ENCODE measurements at regions not wholly inside any gene's neighbourhood (a gene's known extent, or its start where the extent isn't known, plus 50 kb on each side); places are given as distances from the start of the nearest gene placed in this dataset.
"Not testable (repeated sequence)": the region's sequence is repeated elsewhere in the genome, so short reads cannot be mapped to it uniquely, and the experiment has no call there.

GRCh38 chr12:96120359-96121100, 73.6 kb upstream of the ELK3 start (continued):
- TF ChIP-seq FOSL2 (IDR thresholded peaks at IDR 0.05; ENCODE audit: borderline replicate concordance, low read depth) (no peak), PBX3 (IDR thresholded peaks at IDR 0.05) (no peak), TEAD4 (IDR thresholded peaks at IDR 0.05; ENCODE audit: borderline replicate concordance, insufficient read depth) (no peak), ELF1 (IDR thresholded peaks at IDR 0.05) (no peak), ZBTB33 (IDR thresholded peaks at IDR 0.05; ENCODE audit: borderline replicate concordance, low read depth) (no peak), USF2 (IDR thresholded peaks at IDR 0.05; ENCODE audit: borderline replicate concordance, low read depth, low read length) (no peak), NRF1 (IDR thresholded peaks at IDR 0.05; ENCODE audit: low read depth, low read length) (no peak)

GRCh38 chr12:96121271-96121711, 72.9 kb upstream of the ELK3 start:
- Histone ChIP-seq H3K4me3 (ENCODE audit: low read depth in 2 of 2, low read length in 1 of 2) (no peak overlapping the region), H3K79me2 (ENCODE audit: insufficient read depth) (no peaks in the 10 kb centered on the region), H3K9me2 (no peaks in the 10 kb centered on the region), H2AFZ (ENCODE audit: low read depth) (no peak overlapping the region), H3K9ac (no peak overlapping the region), H3K4me1 (ENCODE audit: control insufficient read depth in 1 of 2, insufficient read depth in 2 of 2, low read depth in 1 of 2, low read length in 1 of 2) (peaks cover 0 to 7% of the 10 kb centered on the region in 2 experiments; a peak in 1 of 4 replicates), H4K20me1 (ENCODE audit: insufficient read depth) (no peaks in the 10 kb centered on the region), H3K4me2 (no peak overlapping the region), H3K36me3 (replicated peaks in 1 of 2; ENCODE audit: control insufficient read depth in 1 of 2, insufficient read depth in 2 of 2, low read length in 1 of 2) (no peaks in the 10 kb centered on the region), H3K27ac (ENCODE audit: low read depth in 2 of 2, low read length in 1 of 2) (no peak overlapping the region; a peak in 1 of 4 replicates), H3F3A (replicated peaks; ENCODE audit: insufficient read depth) (no peaks in the 10 kb centered on the region), H3K27me3 (ENCODE audit: insufficient read depth) (no peaks in the 10 kb centered on the region), H3K9me3 (no peaks in the 10 kb centered on the region)
- CTCF ChIA-PET: interaction anchor here (0.9 to 2.1 kb wide), 3 partner anchors 11 to 93 kb away, joined by 4 to 8 read pairs (median 4); no protein-coding TSS in a partner anchor
- 81% methylated on average over 4 of the region's 4 CpGs for WGBS (ENCODE audit: low lambda C conversion rate)
- no peak for DNase-seq
- POLR2A ChIA-PET: no interaction called here
- TF ChIP-seq RFX5 (IDR thresholded peaks at IDR 0.05; ENCODE audit: low read length) (no peak), TAF1 (IDR thresholded peaks at IDR 0.05; ENCODE audit: borderline replicate concordance, low read depth, low read length) (no peak), USF1 (IDR thresholded peaks at IDR 0.05; ENCODE audit: borderline replicate concordance, low read depth) (no peak), NRF1 (IDR thresholded peaks at IDR 0.05; ENCODE audit: low read depth, low read length) (no peak), MEF2A (IDR thresholded peaks at IDR 0.05; ENCODE audit: borderline replicate concordance, low read depth) (no peak), GATA2 (CRISPR knock-in tag; IDR thresholded peaks at IDR 0.05) (no peak), NFIC (IDR thresholded peaks at IDR 0.05; ENCODE audit: borderline replicate concordance) (no peak), FOXM1 (IDR thresholded peaks at IDR 0.05; ENCODE audit: low read depth) (no peak), IRF3 (IDR thresholded peaks at IDR 0.05; ENCODE audit: low read depth, low read length) (no peak), YY1 (IDR thresholded peaks at IDR 0.05; ENCODE audit: low read depth) (no peak), SIN3A (IDR thresholded peaks at IDR 0.05; ENCODE audit: borderline replicate concordance, low read depth, low read length) (no peak)

GRCh38 chr12:96128292-96128691, 65.9 kb upstream of the ELK3 start:
- H3K27me3 ChIP-seq (ENCODE audit: insufficient read depth); CTCF ChIA-PET; H3K4me2 ChIP-seq; H3F3A ChIP-seq (replicated peaks; ENCODE audit: insufficient read depth); H2AFZ ChIP-seq (ENCODE audit: low read depth); H3K36me3 ChIP-seq (replicated peaks in 1 of 2; ENCODE audit: control insufficient read depth in 1 of 2, insufficient read depth in 2 of 2, low read length in 1 of 2); H3K9ac ChIP-seq; H4K20me1 ChIP-seq (ENCODE audit: insufficient read depth); POLR2A ChIA-PET; H3K27ac ChIP-seq (ENCODE audit: low read depth in 2 of 2, low read length in 1 of 2); H3K4me1 ChIP-seq (ENCODE audit: control insufficient read depth in 1 of 2, insufficient read depth in 2 of 2, low read depth in 1 of 2, low read length in 1 of 2); H3K9me3 ChIP-seq; H3K9me2 ChIP-seq; H3K4me3 ChIP-seq (ENCODE audit: low read depth in 2 of 2, low read length in 1 of 2); DNase-seq; H3K79me2 ChIP-seq (ENCODE audit: insufficient read depth): not testable (repeated sequence)
- WGBS (ENCODE audit: low lambda C conversion rate): 73% methylated on average over 7 of the region's 7 CpGs
